ENCODE measurements at regions not wholly inside any gene's neighbourhood (a gene's known extent, or its start where the extent isn't known, plus 50 kb on each side); places are given as distances from the start of the nearest gene placed in this dataset.

- no peak for FAIRE-seq
- CTCF ChIA-PET: no interaction called here
- no TSS peak for BruUV-seq (replicated peaks)
Observed at GRCh38 chr9:81078555-81078954, 610.8 kb downstream of the TLE1 start.

More at GRCh38 chr9:81078555-81078954, 610.8 kb downstream of the TLE1 start:
- no peak overlapping the region for H3K4me2 ChIP-seq (ENCODE audit: insufficient read depth, low read length)
- no peak overlapping the region for H3K4me3 ChIP-seq (replicated peaks in 1 of 3; ENCODE audit: insufficient read depth in 1 of 3, low read depth in 1 of 3, low read length in 3 of 3)
- no peaks in the 10 kb centered on the region for H3K9me3 ChIP-seq (replicated peaks; ENCODE audit: control insufficient read depth, insufficient read depth, low read length)
- H3K79me2 ChIP-seq (ENCODE audit: control insufficient read depth, insufficient read depth, low read length): no peaks in the 10 kb centered on the region
- dilution Hi-C loops (cut with MboI; ENCODE audit: extremely low pct_ligation_motif_present, low sequenced_read_pairs) (no loop called here), intact Hi-C loops (cut with micrococcal nuclease) (no loop called here)
- DNase-seq (ENCODE audit: low read depth, low spot score): no peak
- TF ChIP-seq POLR2A (IDR thresholded peaks at IDR 0.05; ENCODE audit: low read depth, low read length) (no peak), CTCF (IDR thresholded peaks at IDR 0.05; ENCODE audit: extremely low read depth in 1 of 2, insufficient read depth in 1 of 2, low read depth in 1 of 2, low read length in 2 of 2) (no peak), FOS (IDR thresholded peaks at IDR 0.05; ENCODE audit: borderline replicate concordance, insufficient read depth, low read length) (no peak), GATA2 (IDR thresholded peaks at IDR 0.05; ENCODE audit: insufficient read depth, insufficient read length, low read depth, low read length) (no peak), EZH2 (IDR thresholded peaks at IDR 0.05; ENCODE audit: borderline replicate concordance, low read depth, low read length, severe bottlenecking) (no peak), MYC (IDR thresholded peaks at IDR 0.05; ENCODE audit: low read depth, low read length) (no peak), JUN (IDR thresholded peaks at IDR 0.05; ENCODE audit: borderline replicate concordance, insufficient read depth, insufficient read length, low read depth) (no peak), POLR2AphosphoS5 (IDR thresholded peaks at IDR 0.05; ENCODE audit: insufficient read depth, low read depth, low read length) (no peak)
- TF ChIP-seq, protein P1, sequence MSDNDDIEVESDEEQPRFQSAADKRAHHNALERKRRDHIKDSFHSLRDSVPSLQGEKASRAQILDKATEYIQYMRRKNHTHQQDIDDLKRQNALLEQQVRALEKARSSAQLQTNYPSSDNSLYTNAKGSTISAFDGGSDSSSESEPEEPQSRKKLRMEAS (IDR thresholded peaks at IDR 0.05; ENCODE audit: insufficient read depth, insufficient read length): no peak
- no peaks in the 10 kb centered on the region for H3K9me1 ChIP-seq (replicated peaks; ENCODE audit: control insufficient read depth, extremely low read depth, insufficient read depth, low read length)
- no peak overlapping the region for H3K9ac ChIP-seq (replicated peaks; ENCODE audit: extremely low read depth, insufficient read depth, low read length)
- no peak overlapping the region for H3K27ac ChIP-seq (ENCODE audit: insufficient read depth, low read depth, low read length)
- H3K27me3 ChIP-seq (ENCODE audit: control insufficient read depth in 2 of 2, insufficient read depth in 2 of 2, low read length in 2 of 2): no peaks in the 10 kb centered on the region
- no peaks in the 10 kb centered on the region for H4K20me1 ChIP-seq (replicated peaks; ENCODE audit: control insufficient read depth, extremely low read depth, insufficient read depth, low read length)
- no peaks in the 10 kb centered on the region for H3K36me3 ChIP-seq (ENCODE audit: control insufficient read depth in 2 of 2, extremely low read depth in 1 of 2, insufficient read depth in 2 of 2, low read length in 2 of 2)
- no peaks in the 10 kb centered on the region for H3K4me1 ChIP-seq (ENCODE audit: control insufficient read depth, extremely low read depth, insufficient read depth, low read length)
- POLR2A ChIA-PET: no interaction called here
- no peak overlapping the region for H2AFZ ChIP-seq (ENCODE audit: low read depth, low read length)
